Urinary bladder (tissue), 3 donors: ENCODE measurements at regions not wholly inside any gene's neighbourhood (a gene's known extent, or its start where the extent isn't known, plus 50 kb on each side); places are given as distances from the start of the nearest gene placed in this dataset.

Source experiments
- DNase-seq: peaks from one replicate; pipeline ENCODE4 v3.0.0-alpha.2; 2015; ENCODE audit errors: extremely low spot score
- H3K27ac ChIP-seq: one replicate; pipeline ENCODE4 v1.5.1; 2013; ENCODE audit warnings: low read depth, mild to moderate bottlenecking, moderate library complexity
- H3K36me3 ChIP-seq: one replicate; pipeline ENCODE4 v1.6.1; 2013; ENCODE audit warnings: mild to moderate bottlenecking, moderate library complexity; ENCODE audit not compliant: insufficient read depth
- H3K4me1 ChIP-seq: one replicate; pipeline ENCODE4 v1.6.1; 2013; ENCODE audit warnings: mild to moderate bottlenecking, moderate library complexity; ENCODE audit not compliant: insufficient read depth
- H3K4me3 ChIP-seq: one replicate; pipeline ENCODE4 v1.5.1; 2013; ENCODE audit warnings: low read depth, low read length
- WGBS: extraction: QIAGEN DNeasy Blood & Tissue Kit; methylation state at CpG from one replicate; pipeline ENCODE4 v1.1.7; 2013; 5-methylcytosine and 5-hydroxymethylcytosine counted together
- donor health status: healthy with polysubstance abuse.
- donor health status: healthy.

- no peak overlapping the region for H3K4me3 ChIP-seq
- H3K27ac ChIP-seq, result no peak overlapping the region
- no peaks in the 10 kb centered on the region for H3K4me1 ChIP-seq
- DNase-seq, result no peak
- WGBS, result 85% methylated on average over 3 of the region's 3 CpGs
- H3K36me3 ChIP-seq, result no peaks in the 10 kb centered on the region
Measured at GRCh38 chr9:14478175-14479162, 164.5 kb upstream of the NFIB start.

DNA sequence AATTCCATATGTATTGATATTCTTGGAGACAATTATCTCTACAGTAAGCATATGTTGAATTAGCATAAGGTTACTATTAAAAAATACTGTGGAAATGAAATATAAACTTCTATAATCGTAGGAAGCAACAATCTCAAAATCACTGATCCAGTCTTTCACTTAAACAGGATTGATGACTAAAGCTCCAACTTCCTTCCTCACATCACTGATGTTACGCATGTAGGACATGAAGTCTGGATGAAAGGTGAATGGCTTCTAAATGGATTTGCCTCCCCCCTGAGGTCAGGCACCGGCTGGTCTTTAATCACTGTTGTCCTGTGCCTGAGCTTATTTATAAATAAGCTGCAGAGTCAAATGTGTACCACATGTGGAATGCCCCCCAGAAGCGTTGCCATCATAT lies 157.1 kb upstream of the NFIB start:
- 81% methylated on average over 4 of the region's 4 CpGs for WGBS
- Histone ChIP-seq H3K4me1 (no peaks in the 10 kb centered on the region), H3K4me3 (no peak overlapping the region), H3K36me3 (no peaks in the 10 kb centered on the region), H3K27ac (no peak overlapping the region)
- no peak for DNase-seq

DNA sequence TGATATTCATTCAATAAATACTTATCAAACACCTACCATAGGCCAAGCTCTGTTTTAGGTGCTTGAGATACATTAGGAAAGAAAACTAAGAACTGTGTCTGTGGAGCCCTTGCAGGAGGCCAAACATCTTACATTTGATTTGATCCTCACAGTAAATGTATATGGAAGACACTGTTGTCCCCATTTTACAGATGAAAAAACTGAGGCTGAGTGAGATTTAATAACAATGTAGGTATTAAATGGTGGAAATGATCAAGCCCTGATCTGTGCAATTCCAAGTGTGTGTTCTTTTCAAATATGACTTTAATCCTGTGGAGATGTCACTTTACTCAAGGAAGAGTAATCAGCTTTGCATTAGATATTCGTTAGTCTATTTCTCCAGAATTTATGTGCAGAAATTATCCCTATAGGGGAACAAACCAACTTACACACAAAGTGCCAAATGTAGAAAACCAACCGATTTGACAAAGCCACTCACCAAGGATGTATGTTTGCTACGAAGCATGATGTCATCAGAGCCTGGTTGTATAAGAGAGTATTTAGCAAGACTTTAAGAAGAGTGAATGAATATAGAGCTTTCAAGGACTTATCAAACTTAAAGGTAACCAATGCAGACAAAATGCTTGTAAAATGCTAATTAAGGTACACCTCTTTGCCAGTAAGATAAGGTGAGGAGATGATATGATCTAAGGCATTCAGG lies 153.9 kb upstream of the NFIB start:
- Histone ChIP-seq H3K4me3 (no peak overlapping the region), H3K36me3 (no peaks in the 10 kb centered on the region), H3K27ac (no peak overlapping the region), H3K4me1 (no peaks in the 10 kb centered on the region)
- no peak for DNase-seq
- WGBS, result 94% methylated on average over 3 of the region's 3 CpGs

DNA sequence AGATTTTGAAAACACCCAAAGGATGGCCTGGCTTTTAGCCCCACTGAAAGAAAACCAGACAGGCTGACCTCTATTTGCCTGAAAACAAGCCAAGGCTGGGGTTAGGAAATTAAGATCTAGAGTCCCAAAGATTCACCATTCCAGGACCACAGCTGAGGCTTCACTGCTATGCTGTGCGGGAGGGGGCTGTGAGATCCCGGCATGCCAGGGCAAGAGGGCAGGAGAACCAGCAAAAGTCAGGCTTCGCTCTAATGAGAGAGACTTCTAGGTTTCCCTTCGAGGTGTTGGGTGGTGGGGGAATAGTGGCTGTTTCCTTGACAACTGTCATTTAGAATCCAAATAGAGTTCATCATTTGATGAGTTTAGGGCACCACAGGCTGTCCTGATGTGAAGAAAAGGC lies 152.9 kb upstream of the NFIB start:
- Histone ChIP-seq H3K4me3 (no peak overlapping the region), H3K4me1 (no peaks in the 10 kb centered on the region), H3K27ac (no peak overlapping the region), H3K36me3 (no peaks in the 10 kb centered on the region)
- WGBS, result 86% methylated on average over 4 of the region's 4 CpGs
- DNase-seq, result no peak

- Histone ChIP-seq H3K4me1 (no peaks in the 10 kb centered on the region), H3K27ac (no peak overlapping the region), H3K4me3 (no peak overlapping the region), H3K36me3 (no peaks in the 10 kb centered on the region)
- DNase-seq, result no peak
- 87% methylated on average over 7 of the region's 7 CpGs for WGBS
Measured at GRCh38 chr9:14466429-14466818, 152.5 kb upstream of the NFIB start.

DNA sequence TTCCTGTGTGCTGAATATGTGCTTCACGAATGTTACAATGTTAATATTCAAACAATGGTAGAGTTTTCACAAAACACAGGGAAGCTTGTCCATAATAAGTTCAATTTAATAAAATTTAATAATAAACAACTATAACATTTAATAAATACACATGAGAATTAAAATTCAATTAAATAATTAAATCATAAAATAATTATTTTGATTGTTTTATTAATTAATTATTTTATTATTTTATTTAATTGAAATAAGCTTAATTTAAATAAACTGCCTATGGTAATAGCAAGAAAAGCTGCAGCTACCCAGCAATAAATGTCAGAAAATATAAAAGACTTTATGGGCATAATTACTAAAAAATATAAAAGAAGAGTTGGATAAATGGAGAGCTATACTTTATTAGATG lies 149.0 kb upstream of the NFIB start:
- Histone ChIP-seq H3K27ac (no peak overlapping the region), H3K4me1 (no peaks in the 10 kb centered on the region), H3K36me3 (no peaks in the 10 kb centered on the region), H3K4me3 (no peak overlapping the region)
- DNase-seq, result no peak
- WGBS, result 89% methylated on average over 1 of the region's 1 CpG

DNA sequence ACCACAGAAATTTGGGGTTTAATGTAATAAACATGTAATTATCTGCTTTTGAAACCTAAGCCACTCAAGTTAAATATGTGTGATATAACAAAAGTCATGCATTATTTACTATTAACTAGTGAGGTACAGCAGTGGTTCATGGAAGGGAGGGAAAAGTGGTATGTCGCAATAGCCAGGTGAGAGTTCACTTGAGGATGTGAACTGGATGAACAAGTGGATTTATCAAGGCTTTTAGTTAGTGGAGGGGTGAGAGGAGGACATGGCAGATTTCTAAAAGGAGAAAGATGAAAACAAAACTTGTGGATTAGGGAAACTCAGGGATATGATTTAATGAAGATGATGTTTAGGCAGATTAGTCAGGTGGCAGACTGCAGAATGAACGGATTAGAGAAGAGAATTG lies 141.3 kb upstream of the NFIB start:
- no peak for DNase-seq
- Histone ChIP-seq H3K27ac (no peak overlapping the region), H3K36me3 (no peaks in the 10 kb centered on the region), H3K4me1 (no peaks in the 10 kb centered on the region), H3K4me3 (no peak overlapping the region)
- WGBS, result 90% methylated on average over 2 of the region's 2 CpGs

DNA sequence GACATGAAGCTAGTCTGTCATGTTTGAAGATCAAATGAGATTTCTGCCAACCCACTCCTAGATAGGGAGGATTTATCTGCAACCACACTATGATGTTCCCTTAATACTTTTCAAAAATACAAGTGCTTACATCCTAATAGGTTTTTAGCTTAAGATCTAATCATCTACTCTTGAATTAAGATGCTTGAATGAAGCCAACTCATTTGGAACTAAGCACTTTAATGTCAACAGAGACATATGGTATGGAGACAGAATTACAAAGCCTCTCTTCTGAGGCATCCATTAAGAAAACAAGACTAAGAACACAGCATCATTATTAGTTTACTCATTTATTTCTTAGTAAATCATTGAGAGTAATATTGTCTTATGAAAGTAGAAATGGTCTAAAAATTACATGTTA lies 139.3 kb upstream of the NFIB start:
- Histone ChIP-seq H3K36me3 (no peaks in the 10 kb centered on the region), H3K4me3 (no peak overlapping the region), H3K4me1 (no peaks in the 10 kb centered on the region), H3K27ac (no peak overlapping the region)
- no peak for DNase-seq

- H3K27ac ChIP-seq, result no peak overlapping the region
- H3K4me3 ChIP-seq, result no peak overlapping the region
- no peaks in the 10 kb centered on the region for H3K36me3 ChIP-seq
- WGBS, result 31% methylated on average over 1 of the region's 1 CpG
- H3K4me1 ChIP-seq, result no peaks in the 10 kb centered on the region
- DNase-seq, result no peak
Measured at GRCh38 chr9:14452539-14452938, 138.6 kb upstream of the NFIB start.

GRCh38 chr9:14451949-14452348 lies 138.0 kb upstream of the NFIB start:
- 64% methylated on average over 4 of the region's 4 CpGs for WGBS
- H3K27ac ChIP-seq, result no peak overlapping the region
- no peaks in the 10 kb centered on the region for H3K36me3 ChIP-seq
- no peaks in the 10 kb centered on the region for H3K4me1 ChIP-seq
- no peak overlapping the region for H3K4me3 ChIP-seq
- DNase-seq, result no peak

- Histone ChIP-seq H3K4me1 (no peaks in the 10 kb centered on the region), H3K36me3 (no peaks in the 10 kb centered on the region), H3K27ac (no peak overlapping the region), H3K4me3 (no peak overlapping the region)
- WGBS, result 72% methylated on average over 3 of the region's 3 CpGs
- no peak for DNase-seq
Measured at GRCh38 chr9:14447103-14447502, 133.2 kb upstream of the NFIB start.

- H3K27ac ChIP-seq, result no peak overlapping the region
- 94% methylated on average over 3 of the region's 3 CpGs for WGBS
- H3K36me3 ChIP-seq, result no peaks in the 10 kb centered on the region
- H3K4me3 ChIP-seq, result no peak overlapping the region
- no peak for DNase-seq
- H3K4me1 ChIP-seq, result no peaks in the 10 kb centered on the region
Measured at GRCh38 chr9:14445946-14446345, 132.0 kb upstream of the NFIB start.

DNA sequence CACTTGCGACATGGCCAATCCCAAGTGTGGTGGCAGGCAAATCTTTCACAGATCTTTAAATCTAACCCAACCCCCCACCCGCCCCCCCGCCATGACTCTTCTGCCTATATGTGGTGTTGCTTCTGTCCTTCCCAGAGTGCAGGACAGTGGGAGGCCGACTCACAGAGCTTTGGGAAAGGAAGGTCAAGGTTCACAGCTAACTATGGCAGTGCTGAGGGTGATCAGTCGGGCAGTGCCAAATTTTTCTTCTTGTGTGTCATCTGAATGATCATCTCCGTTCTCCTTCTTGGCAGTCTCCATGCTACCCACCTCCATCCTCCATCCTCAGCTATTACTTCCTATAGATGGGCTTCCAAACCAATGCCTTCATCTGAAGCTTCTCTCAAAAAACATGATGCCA lies 129.0 kb upstream of the NFIB start:
- Histone ChIP-seq H3K4me3 (no peak overlapping the region), H3K4me1 (no peaks in the 10 kb centered on the region), H3K36me3 (no peaks in the 10 kb centered on the region), H3K27ac (no peak overlapping the region)
- 94% methylated on average over 6 of the region's 6 CpGs for WGBS
- no peak for DNase-seq

DNA sequence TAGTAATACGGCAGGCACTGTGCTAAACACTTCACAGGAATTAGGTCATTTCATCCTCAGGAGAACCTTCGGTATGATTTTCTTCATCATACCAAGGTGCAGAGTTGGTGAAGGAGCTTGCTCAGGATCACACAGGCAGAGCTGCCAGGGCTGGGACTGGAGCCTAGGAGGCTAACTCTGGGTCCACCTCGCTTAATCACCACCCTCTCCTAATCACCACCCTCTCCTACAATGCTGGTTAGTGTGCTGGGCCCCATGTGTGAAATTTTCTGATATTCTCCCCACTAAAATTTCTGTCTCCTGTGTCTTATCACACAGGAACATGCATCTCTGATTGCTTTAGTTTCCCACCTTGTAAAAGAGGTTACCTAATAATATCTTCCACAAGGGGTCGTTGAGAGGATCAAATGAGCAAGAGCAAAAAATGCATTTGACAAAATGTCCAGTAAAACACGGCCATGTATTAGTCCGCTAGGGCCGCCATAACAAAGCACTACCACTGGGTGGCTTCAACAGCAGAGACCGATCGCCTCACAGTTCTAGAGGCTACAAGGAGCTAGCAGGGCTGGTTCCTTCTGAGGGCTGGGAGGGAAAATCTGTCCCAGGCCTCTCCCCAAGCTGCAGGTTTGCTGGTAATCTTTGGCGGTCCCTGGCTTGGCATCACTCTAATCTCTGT lies 128.2 kb upstream of the NFIB start:
- Histone ChIP-seq H3K27ac (no peak overlapping the region), H3K4me1 (no peaks in the 10 kb centered on the region), H3K4me3 (no peak overlapping the region), H3K36me3 (no peaks in the 10 kb centered on the region)
- WGBS, result 92% methylated on average over 10 of the region's 10 CpGs
- no peak for DNase-seq
